ENCODE measurements at regions not wholly inside any gene's neighbourhood (a gene's known extent, or its start where the extent isn't known, plus 50 kb on each side); places are given as distances from the start of the nearest gene placed in this dataset.

DNA sequence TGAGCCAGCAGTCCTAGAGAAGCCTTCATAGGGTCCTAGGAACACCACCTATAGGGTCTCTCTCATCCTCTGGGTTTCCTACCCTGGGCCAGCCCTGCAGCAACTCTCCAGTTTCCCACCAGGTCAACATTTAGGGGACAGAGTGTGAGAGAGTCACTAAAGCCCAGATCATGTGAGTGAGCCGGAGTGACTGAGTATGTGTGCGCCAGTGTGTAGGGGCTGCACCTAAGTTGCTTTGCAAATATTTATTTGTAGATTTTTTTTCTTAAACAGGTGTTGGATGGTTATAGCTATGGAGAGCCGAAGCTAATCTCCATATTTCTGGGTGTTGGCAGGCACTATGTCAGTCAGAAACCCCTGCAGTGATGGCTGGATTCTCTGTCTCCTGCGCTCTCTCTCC is 232.5 kb upstream of the NCAM1 start:
- no peaks in the 10 kb centered on the region for H3K36me3 ChIP-seq (ENCODE audit: control insufficient read depth in 2 of 4, insufficient read depth in 4 of 4, low read length in 3 of 4)
- H2AFZ ChIP-seq (ENCODE audit: low read length): no peak overlapping the region
- 91% methylated on average over 4 of the region's 4 CpGs; no CpG with 5 or more reads in 1 of the 2 experiments for WGBS, 2 experiments (ENCODE audit: extremely low coverage in 1 of 2, insufficient coverage in 1 of 2, insufficient read length in 1 of 2, insufficient replicate concordance in 2 of 2, low coverage in 1 of 2, low lambda C conversion rate in 2 of 2, missing lambda C conversion rate in 1 of 2)
- H2BK5ac ChIP-seq (ENCODE audit: low read depth, low read length): no peak overlapping the region
- H3K4me1 ChIP-seq (replicated peaks in 1 of 4; ENCODE audit: control insufficient read depth in 3 of 4, insufficient read depth in 4 of 4, low read length in 3 of 4): peaks cover 0 to 3% (median 0%) of the 10 kb centered on the region in 4 experiments; a peak in 1 of 7 replicates
- no peak overlapping the region for H3K23ac ChIP-seq (ENCODE audit: insufficient read length)
- DNase-seq (ENCODE audit: low read depth in 1 of 2, low spot score in 2 of 2) (no peak), FAIRE-seq (no peak)
- no peak overlapping the region for H4K8ac ChIP-seq (ENCODE audit: extremely low read depth, insufficient read depth, low read length)
- H3K14ac ChIP-seq (ENCODE audit: insufficient read length): no peak overlapping the region
- H3K27me3 ChIP-seq (replicated peaks in 1 of 4; ENCODE audit: control insufficient read depth in 3 of 4, extremely low read depth in 1 of 4, insufficient read depth in 3 of 4, low read length in 3 of 4): no peaks in the 10 kb centered on the region
- H3K79me2 ChIP-seq (ENCODE audit: control insufficient read depth in 1 of 2, insufficient read depth in 2 of 2, low read length in 2 of 2): no peaks in the 10 kb centered on the region
- no peak overlapping the region for H2BK20ac ChIP-seq (ENCODE audit: low read length)
- no peak overlapping the region for H2BK15ac ChIP-seq (ENCODE audit: low read length)
- no peak overlapping the region for H4K5ac ChIP-seq (ENCODE audit: insufficient read length, low read depth, low read length)
- no peak overlapping the region for H3K27ac ChIP-seq (ENCODE audit: low read depth, low read length)
- no peak overlapping the region for H3K4me3 ChIP-seq (ENCODE audit: extremely low read depth in 1 of 4, insufficient read depth in 2 of 4, low read depth in 3 of 4, low read length in 4 of 4)
- no peak overlapping the region for H3K4ac ChIP-seq (replicated peaks; ENCODE audit: insufficient read length, low read depth, low read length)
- H3K18ac ChIP-seq (ENCODE audit: extremely low read depth, low read length): no peak overlapping the region
- H3K4me2 ChIP-seq (ENCODE audit: insufficient read depth in 1 of 2, low read depth in 2 of 2, low read length in 2 of 2): no peak overlapping the region
- ChIA-PET POLR2A (ENCODE audit: partially characterized antibody) (no interaction called here), CTCF (ENCODE audit: partially characterized antibody) (interaction anchor here (0.6 to 1.5 kb wide), 3 partner anchors 9 to 450 kb away, joined by 3 read pairs; no protein-coding TSS in a partner anchor)
- H2BK120ac ChIP-seq (replicated peaks; ENCODE audit: low read depth, low read length): no peak overlapping the region
- no peaks in the 10 kb centered on the region for H4K20me1 ChIP-seq (replicated peaks in 1 of 2; ENCODE audit: control insufficient read depth in 1 of 2, insufficient read depth in 2 of 2, low read length in 2 of 2)
- no peaks in the 10 kb centered on the region for H3K9me3 ChIP-seq (ENCODE audit: insufficient read depth in 2 of 2, low read depth in 1 of 2, low read length in 1 of 2)
- H3K79me1 ChIP-seq (ENCODE audit: low read depth, low read length): no peaks in the 10 kb centered on the region
- H2AK5ac ChIP-seq (ENCODE audit: low read depth, low read length): no peak overlapping the region
- H3K56ac ChIP-seq (replicated peaks; ENCODE audit: insufficient read length, low read depth, low read length): no peak overlapping the region
- no peak overlapping the region for H3K9ac ChIP-seq (replicated peaks in 1 of 4; ENCODE audit: extremely low read depth in 1 of 4, low read depth in 3 of 4, low read length in 3 of 4)
- H4K91ac ChIP-seq (replicated peaks; ENCODE audit: insufficient read length, low read length): no peak overlapping the region
- H2BK12ac ChIP-seq (ENCODE audit: low read depth, low read length): no peak overlapping the region
- no peaks in the 10 kb centered on the region for H3K23me2 ChIP-seq (ENCODE audit: low read depth, low read length)
- no peak for TF ChIP-seq CEBPB (IDR thresholded peaks at IDR 0.05; ENCODE audit: low read depth, low read length)

Data from H1 (cell line).